Inflammatory macrophage treated with lipopolysaccharide for 1 hour (primary cell): ENCODE measurements at regions not wholly inside any gene's neighbourhood (a gene's known extent, or its start where the extent isn't known, plus 50 kb on each side); places are given as distances from the start of the nearest gene placed in this dataset.

Experiments
- DNase-seq, 2 donors: peaks; one replicate each; pipeline ENCODE4 v3.0.0-alpha.2; 2020 to 2022

DNA sequence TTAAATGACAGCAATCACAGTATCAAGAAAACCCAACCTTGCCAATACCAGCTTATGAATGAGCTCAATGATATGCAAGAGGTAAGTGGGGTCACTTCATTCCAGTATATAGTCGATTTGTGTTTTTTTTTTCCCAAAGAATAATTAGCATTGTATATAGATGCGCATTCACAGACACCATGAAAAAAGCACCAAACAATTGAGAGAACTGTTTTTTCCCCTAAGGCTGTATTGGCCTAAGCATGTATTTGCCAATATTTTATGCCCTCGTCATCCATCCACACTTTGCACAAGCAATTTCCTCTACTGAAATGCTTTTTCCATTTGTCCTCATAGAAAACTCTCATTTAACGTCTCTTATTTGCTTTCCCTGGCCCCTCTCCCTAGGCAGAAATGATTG lies 213.7 kb downstream of the SAMD5 start:
- DNase-seq = no peak

- DNase-seq = no peak
Measured at GRCh38 chr6:147724454-147724853, 216.0 kb downstream of the SAMD5 start.

- no peak for DNase-seq
Measured at GRCh38 chr6:147726342-147726741, 217.9 kb downstream of the SAMD5 start.

GRCh38 chr6:147728903-147729302 lies 220.4 kb downstream of the SAMD5 start:
- no peak for DNase-seq

DNA sequence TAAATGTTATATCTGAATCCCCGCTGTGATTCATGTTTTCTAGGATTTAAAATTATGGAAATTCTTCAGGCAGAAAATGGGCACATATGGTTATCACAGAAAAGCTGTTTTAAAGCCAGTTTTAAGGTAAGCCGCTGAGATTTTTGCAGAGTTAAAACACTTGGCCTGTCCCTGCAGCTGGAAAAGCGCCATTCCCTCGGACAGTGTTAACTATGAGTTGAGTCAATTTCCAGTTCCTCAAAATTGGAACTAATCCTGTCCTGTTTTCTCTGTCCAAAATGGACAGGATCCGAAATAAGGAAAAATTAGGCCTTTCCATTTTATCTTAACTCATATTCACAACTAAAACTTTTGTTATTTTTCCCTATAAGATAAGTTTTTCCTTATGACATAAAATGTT lies 225.2 kb downstream of the SAMD5 start:
- no peak for DNase-seq

DNA sequence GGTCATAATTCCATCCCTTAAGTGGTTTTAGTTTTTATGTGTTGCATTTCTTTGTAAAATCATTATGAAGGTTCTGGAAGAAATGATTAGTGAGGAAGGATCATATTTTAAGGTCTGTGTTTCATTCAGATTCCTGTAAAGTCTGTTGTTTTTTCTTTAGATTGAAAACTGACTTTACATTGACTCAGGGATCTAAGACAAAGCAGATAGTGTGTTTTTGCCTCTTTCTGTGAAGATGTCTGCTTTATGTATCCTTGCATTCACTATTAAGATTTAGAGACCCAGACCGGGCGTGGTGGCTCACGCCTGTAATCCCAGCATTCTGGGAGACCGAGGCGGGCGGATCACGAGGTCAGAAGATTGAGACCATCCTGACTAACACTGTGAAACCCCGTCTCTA lies 225.7 kb downstream of the SAMD5 start:
- DNase-seq = no peak

- no peak for DNase-seq
Measured at GRCh38 chr6:147735924-147736323, 227.4 kb downstream of the SAMD5 start.

- no peak for DNase-seq
Measured at GRCh38 chr6:147737115-147737514, 228.6 kb downstream of the SAMD5 start.

DNA sequence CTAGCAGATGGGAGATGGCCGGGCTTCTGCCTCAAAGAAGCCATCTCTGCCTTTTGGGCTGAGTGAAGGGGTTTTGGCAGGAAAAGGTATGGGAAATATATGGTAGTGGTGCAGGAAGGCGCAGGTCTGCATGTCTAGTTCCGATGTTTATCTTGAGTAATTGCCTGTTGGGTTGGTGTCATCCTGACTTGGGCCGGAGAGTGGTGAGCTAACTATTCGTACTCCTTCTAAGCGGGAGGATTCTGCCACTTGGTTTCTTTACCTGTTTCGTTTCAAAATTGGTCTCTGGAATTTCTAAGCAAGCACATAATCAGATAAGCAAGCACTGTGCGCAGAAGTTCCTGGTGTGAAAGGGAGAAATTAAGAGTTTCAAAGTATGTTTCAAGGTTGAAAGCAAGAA lies 229.6 kb downstream of the SAMD5 start:
- DNase-seq = no peak

GRCh38 chr6:147738516-147739162 lies 230.1 kb downstream of the SAMD5 start:
- DNase-seq = no peak

GRCh38 chr6:147740326-147740725 lies 231.8 kb downstream of the SAMD5 start:
- no peak for DNase-seq

- no peak for DNase-seq
Measured at GRCh38 chr6:147740916-147741315, 232.4 kb downstream of the SAMD5 start.

- no peak for DNase-seq
Measured at GRCh38 chr6:147741389-147741788, 232.9 kb downstream of the SAMD5 start.

DNA sequence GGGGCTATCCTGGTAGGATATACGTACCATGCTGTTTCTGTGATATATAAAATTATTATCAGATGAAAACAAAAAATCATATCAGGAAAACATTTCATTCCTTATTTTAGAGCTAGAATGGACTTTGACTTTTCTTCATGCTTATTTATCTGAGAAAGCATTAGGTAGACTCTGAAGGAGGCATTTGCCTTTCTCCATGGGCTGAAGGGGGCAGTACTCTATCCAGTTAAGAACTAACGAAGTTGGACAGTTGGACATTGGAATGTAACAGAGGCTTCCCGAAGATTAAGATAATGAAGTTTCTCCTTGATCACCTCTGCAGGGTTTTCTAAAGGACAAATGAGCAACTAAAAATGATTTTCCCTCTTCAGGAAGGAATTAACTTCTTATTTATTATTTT lies 233.9 kb downstream of the SAMD5 start:
- no peak for DNase-seq

DNA sequence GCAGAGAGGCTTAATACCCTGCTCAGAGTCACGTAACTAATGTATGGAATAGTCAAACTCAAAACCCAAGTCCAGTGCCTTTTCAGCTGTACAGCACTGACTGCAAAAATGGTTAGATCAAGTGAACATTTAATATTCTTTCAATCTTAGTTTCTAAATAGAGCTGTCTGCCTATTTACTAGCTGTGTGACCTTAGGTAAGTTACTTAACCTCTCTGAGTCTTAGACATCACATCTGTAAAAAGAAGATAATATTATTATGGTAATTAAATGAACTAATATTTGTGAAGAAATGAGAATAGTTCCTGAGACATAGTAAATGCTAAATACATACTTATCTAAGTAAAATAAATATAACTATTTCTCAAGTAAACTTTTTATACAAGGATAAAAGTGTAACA lies 235.5 kb downstream of the SAMD5 start:
- no peak for DNase-seq

DNA sequence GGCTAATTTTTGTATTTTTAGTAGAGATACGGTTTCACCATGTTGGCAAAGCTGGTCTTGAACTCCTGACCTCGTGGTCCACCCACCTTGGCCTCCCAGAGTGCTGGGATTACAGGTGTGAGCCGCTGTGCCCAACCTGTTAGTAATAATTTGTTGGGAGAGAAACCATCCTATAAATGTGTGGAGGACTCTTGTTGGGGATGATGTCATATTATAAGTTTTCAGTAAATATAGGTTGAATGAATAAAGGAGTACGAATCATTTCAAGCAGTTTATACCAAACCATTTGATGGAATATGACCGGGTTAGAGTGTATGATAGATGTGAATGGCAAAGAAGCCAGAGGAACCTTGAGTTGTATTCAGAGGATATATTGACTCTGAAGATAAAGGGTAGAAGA lies 240.8 kb downstream of the SAMD5 start:
- DNase-seq = no peak

DNA sequence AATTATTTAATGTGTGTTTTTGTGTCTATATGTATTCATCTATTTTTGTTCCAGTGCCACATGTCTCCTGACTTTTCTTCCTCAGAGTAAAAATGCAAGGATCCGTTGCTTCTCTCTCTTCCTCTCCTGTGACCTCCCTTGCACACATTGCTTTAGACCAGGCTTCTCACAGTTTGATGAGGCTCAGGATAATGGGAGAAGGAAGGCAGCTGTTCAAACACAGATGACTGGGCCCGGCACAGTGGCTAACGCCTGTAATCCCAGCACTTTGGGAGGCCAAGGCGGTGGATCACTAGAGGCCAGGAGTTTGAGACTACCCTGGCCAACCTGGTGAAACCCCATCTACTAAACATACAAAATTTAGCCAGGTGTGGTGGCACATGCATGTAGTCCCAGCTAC lies 241.9 kb downstream of the SAMD5 start:
- DNase-seq = no peak

GRCh38 chr6:147751232-147751631 lies 242.7 kb downstream of the SAMD5 start:
- DNase-seq = no peak

DNA sequence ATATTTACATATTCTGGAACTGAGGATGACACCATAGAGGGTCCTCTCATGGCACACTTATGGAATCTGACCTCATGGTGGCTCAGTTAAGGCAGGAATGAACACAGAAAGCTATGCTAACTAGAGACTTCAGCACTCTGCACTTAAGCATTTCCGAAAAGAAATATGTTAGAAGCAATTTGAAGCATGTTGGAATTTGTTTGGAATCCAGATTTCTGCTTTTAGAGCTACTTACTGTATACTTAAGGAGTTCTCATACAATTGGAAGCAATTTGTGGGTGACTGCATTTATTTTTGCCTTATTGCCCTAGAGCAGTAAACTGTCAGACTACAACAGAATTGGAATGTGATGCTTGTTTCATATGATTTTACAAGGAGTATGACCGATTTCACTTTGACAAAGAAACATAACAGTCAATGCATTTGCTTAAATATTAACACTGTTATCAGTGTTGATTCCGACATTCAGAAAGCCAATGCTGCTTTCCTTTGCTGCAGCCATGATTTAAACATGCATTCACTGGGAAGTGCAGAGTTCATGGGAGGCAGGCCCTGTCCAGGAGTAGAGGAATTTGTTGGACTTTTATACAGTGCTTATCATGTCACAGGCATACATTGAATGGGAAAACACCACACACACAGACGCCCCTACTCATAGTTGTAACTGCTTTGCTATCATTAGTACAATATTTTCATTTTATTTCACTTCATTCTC lies 244.4 kb downstream of the SAMD5 start:
- DNase-seq = no peak

- DNase-seq = no peak
Measured at GRCh38 chr6:147755999-147756398, 247.5 kb downstream of the SAMD5 start.

GRCh38 chr6:147756891-147757290 lies 248.4 kb downstream of the SAMD5 start:
- DNase-seq = no peak

GRCh38 chr6:147757291-147757690 lies 248.8 kb downstream of the SAMD5 start:
- DNase-seq = no peak

DNA sequence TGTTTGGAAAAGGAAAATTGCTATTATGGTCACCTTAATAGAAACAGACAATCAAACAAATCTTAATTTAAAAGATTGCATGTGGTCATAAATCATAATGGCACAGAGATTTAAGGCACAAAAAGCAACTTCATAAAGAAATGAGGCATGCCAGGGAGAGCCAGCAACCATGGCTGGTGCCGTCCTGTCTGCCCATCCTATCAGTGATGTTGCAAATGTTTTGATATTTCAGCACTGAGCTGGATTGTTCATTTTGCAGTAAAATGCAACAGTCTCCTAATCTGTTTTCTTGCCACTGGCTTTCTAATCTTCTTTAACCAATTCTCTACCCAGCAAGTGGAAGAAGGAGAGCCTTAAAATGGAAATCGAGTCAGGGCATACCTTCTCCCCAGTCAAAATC lies 249.8 kb downstream of the SAMD5 start:
- DNase-seq = no peak

DNA sequence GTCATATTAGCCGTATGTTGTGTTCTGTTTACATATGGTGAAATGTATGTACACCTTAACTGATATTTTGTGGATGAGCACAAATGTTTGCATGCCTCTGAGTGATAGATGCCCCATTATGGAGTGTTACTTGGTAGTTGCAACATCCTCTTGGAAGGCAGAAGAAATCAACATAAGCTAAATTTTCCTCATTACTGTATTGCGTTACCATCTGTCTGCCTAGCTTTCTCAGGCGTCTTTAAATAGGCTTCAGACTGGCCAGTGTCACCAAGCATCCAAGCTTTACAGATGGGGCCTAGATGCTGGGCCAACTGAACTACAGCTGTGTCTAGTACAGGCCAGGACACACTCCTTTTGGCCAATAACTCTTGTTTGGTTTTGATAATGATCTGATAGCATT lies 250.6 kb downstream of the SAMD5 start:
- DNase-seq = no peak

GRCh38 chr6:147759536-147759935 lies 251.0 kb downstream of the SAMD5 start:
- DNase-seq = no peak
